Fibroblast of mammary gland (primary cell): ENCODE measurements at regions not wholly inside any gene's neighbourhood (a gene's known extent, or its start where the extent isn't known, plus 50 kb on each side); places are given as distances from the start of the nearest gene placed in this dataset.
"Not testable (repeated sequence)": the region's sequence is repeated elsewhere in the genome, so short reads cannot be mapped to it uniquely, and the experiment has no call there.

ENCODE experiments used
- DNase-seq: peaks from one replicate; pipeline ENCODE4 v3.0.0-alpha.2; 2010; ENCODE audit warnings: low read depth
- H3K4me3 ChIP-seq: 2 replicates; pipeline ENCODE4 v1.5.1; 2011; ENCODE audit warnings: low read depth, mild to moderate bottlenecking, low read length, moderate library complexity; ENCODE audit not compliant: control insufficient read depth
- TF ChIP-seq, protein P1 (sequence below): conservative IDR thresholded peaks from 2 replicates; pipeline ENCODE4 v1.5.1; 2011; ENCODE audit warnings: low read depth, low read length, inconsistent platforms; ENCODE audit not compliant: control insufficient read depth, insufficient read depth

DNA sequence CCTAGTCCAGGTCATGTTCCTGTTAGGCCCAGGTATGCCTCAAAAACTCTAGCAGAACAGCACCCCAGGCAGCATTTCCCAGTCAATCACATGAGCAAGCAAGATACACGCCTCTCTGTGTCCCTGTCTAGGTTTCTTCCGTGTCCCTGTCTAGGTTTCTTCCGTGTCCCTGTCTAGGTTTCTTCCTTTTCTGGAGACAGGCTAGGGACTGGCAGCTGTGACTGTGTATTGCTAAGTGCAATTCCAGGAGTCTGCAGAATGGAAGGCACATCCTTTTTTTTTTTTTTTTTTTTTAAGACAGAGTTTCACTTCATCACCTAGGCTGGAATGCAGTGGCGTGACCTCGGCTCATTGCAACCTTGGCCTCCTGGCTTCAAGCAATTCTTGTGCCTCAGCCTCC lies 77.6 kb downstream of the SETD4 start:
- DNase-seq = no peak
- H3K4me3 ChIP-seq = no peak overlapping the region
- TF ChIP-seq, protein P1, sequence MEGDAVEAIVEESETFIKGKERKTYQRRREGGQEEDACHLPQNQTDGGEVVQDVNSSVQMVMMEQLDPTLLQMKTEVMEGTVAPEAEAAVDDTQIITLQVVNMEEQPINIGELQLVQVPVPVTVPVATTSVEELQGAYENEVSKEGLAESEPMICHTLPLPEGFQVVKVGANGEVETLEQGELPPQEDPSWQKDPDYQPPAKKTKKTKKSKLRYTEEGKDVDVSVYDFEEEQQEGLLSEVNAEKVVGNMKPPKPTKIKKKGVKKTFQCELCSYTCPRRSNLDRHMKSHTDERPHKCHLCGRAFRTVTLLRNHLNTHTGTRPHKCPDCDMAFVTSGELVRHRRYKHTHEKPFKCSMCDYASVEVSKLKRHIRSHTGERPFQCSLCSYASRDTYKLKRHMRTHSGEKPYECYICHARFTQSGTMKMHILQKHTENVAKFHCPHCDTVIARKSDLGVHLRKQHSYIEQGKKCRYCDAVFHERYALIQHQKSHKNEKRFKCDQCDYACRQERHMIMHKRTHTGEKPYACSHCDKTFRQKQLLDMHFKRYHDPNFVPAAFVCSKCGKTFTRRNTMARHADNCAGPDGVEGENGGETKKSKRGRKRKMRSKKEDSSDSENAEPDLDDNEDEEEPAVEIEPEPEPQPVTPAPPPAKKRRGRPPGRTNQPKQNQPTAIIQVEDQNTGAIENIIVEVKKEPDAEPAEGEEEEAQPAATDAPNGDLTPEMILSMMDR = no peak

DNA sequence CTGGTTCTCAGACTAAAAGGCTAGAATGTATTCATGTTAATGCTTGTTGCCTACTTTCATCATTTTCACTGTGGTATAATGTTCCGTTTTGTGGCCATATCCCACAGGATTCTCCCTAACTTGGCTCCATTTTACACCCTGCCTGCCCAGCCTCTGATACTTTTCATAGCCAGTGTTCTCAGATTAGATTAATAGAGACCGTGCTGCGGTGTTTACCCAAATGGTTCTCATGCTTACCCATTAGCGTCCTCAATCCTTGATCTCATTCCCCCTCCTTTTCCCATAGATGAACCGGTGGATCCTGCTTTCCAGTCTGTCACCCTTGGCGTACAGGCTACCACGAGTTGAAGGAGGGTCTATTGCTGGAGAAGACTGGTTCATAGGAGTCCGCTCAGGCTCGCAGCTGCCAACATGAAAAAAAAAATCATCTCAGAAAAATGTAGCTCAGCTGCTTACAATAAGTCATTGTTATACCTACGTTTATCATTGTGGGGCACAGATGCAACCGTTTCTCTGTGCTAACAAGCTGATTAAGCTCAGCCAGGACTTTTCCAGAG lies 78.7 kb downstream of the SETD4 start:
- H3K4me3 ChIP-seq = no peak overlapping the region
- TF ChIP-seq, protein P1 = no peak
- no peak for DNase-seq

DNA sequence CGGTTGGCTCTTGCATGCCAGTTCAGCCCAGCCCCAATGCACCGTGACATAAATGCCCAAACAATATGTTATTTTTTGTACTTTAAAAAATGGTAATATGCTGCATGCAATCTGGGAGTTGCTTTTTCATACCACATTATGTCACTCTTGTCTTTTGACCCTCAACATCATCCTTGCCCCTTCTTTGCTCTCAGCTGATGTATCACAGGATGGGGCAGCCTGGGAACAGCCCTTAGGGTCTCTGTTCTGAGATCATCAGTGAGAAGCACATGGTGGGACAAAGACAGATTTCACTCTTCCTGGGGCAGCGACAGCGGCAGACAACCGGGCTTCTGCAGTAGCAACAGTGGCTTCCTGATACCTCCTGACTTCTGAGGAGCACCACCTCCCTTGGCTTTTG lies 79.5 kb downstream of the SETD4 start:
- no peak overlapping the region for H3K4me3 ChIP-seq
- no peak for DNase-seq
- TF ChIP-seq, protein P1 = no peak

DNA sequence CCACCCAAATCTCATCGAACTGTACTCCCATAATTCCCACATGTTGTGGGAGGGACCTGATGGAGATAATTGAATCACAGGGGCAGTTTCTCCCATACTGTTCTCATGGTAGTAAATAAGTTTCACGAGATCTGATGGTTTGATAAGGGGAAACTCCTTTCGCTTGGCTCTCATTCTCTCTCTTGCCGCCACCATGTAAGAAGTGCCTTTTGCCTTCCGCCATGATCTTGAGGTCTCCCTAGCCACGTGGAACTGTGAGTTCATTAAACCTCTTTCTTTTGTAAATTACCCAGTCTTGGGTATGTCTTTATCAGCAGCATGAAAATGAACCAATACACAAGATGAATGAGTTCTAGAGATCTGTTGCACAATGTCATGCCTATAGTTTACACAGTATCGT lies 82.5 kb downstream of the SETD4 start:
- not testable (repeated sequence) for H3K4me3 ChIP-seq, DNase-seq

DNA sequence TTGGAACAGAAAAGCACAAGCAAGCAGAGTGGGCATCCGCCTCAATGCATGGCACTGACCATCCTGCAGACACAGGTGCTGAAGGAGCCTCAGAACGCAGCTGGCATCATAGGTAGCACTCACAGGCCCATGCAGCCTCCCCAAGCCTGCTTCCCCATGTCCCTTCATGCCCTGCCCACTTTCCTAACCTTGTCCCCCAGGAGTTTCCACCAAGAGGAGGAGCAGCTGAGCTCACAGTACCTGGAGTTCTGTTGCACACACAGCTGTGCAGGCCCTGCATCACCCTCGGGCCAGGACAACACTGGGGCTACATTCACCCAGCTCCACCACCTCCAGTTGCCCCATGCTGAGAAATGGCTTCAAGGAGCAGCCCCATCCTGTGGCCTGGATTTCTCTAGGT lies 83.4 kb downstream of the SETD4 start:
- TF ChIP-seq, protein P1 = no peak
- DNase-seq = no peak
- H3K4me3 ChIP-seq = no peak overlapping the region

DNA sequence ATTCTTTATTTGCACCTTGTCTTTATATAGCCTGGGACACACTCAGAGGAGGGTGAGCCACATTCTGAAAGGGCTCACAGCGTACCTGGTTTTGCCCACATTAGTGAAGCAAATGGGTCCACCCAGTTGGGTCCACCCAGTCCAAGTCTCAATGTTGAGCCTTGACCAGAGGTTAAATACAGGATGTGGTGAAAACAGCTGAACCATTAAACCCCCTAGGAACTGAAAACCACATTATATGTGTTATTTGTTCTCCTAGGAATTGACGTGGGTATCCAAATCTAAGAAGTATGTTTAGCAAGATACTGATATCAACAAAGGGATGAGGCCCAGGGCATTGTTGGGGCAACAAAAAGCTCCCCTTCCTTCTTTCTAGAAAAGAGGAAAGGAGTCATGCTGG lies 83.8 kb downstream of the SETD4 start:
- TF ChIP-seq, protein P1 = no peak
- no peak overlapping the region for H3K4me3 ChIP-seq
- DNase-seq = no peak

DNA sequence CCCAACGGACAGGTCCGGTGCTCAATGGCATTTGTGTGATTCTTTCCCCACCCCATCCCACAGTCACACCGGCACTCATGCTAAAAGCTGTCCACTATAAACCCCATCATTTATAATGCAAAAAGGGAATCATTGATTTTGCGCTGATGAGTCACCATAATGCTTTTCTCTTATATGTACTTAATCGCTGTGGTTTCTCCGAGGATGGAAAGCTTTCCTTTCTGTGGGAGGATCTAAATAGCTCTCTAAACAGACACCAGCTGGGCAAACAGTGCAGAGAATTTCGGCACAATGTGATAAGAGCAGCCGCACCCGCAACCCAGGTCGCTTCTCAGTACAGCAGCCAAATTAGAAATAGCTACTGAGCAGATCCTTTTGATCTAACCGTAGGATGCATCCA lies 85.6 kb downstream of the SETD4 start:
- TF ChIP-seq, protein P1 = no peak

DNA sequence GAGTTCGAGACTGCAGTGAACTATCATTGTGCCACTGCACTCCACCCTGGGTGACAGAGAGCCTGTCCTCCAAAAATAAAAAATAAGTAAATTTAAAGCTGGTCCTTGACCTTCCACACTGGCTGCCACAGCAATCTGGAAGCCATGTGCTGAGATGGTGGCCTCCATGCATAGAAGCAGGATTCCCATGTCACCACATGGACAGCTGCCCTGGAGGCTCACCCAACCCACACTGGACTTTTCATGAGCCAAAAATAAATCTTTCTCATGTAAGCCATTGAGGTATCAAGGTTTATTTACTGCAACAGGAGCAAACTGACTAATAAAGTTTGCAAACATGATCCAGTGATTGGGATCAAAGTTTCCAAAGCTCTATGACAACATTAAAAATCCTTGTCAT lies 88.5 kb downstream of the SETD4 start:
- H3K4me3 ChIP-seq = no peak overlapping the region
- no peak for DNase-seq
- TF ChIP-seq, protein P1 = no peak

More for the DNA sequence above, 85.6 kb downstream of the SETD4 start:
- H3K4me3 ChIP-seq = no peak overlapping the region
- peak; percentile 59 for DNase-seq
